GM12872 (cell line): ENCODE measurements at regions not wholly inside any gene's neighbourhood (a gene's known extent, or its start where the extent isn't known, plus 50 kb on each side); places are given as distances from the start of the nearest gene placed in this dataset.

Experiments
- CTCF ChIP-seq: IDR thresholded peaks from 3 replicates; pipeline ENCODE4 v1.5.1; 2011; ENCODE audit warnings: low read depth, mild to moderate bottlenecking, low read length, moderate library complexity; ENCODE audit not compliant: insufficient read depth

GRCh38 chr13:34254366-34254765 is 436.4 kb downstream of the RFC3 start:
- TF ChIP-seq CTCF = no peak

- TF ChIP-seq CTCF = no peak
These were observed 437.8 kb downstream of the RFC3 start for GRCh38 chr13:34255711-34256110.

GRCh38 chr13:34256236-34256635 is 438.3 kb downstream of the RFC3 start:
- TF ChIP-seq CTCF = no peak

- TF ChIP-seq CTCF = no peak
These were observed 440.0 kb downstream of the RFC3 start for GRCh38 chr13:34257966-34258365.

GRCh38 chr13:34258646-34259386 is 440.9 kb downstream of the RFC3 start:
- TF ChIP-seq CTCF = no peak

- TF ChIP-seq CTCF = no peak
These were observed 445.7 kb downstream of the RFC3 start for GRCh38 chr13:34263681-34264080.

GRCh38 chr13:34265046-34265679 is 447.2 kb downstream of the RFC3 start:
- no peak for TF ChIP-seq CTCF
